ENCODE measurements at regions not wholly inside any gene's neighbourhood (a gene's known extent, or its start where the extent isn't known, plus 50 kb on each side); places are given as distances from the start of the nearest gene placed in this dataset.

DNA sequence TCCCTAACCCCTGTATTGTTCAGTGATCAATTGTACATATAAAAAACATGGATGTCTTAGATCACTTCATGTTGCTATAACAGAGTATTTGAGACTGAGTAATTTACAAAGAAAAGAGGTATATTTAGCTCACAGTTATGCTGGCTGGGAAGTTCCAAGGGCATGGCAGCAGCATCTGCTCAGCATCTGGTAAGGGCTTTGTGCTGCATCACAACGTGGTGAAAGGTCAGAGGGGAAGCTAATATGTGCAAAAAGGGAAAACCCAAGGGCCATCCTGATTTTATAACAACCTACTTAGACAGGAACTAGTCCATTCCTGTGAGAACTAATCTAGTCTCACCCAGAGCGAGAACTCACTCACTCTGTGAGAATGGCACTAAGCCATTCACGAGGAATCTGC is 128.2 kb upstream of the OTUD4 start:
- TF ChIP-seq, protein P1, sequence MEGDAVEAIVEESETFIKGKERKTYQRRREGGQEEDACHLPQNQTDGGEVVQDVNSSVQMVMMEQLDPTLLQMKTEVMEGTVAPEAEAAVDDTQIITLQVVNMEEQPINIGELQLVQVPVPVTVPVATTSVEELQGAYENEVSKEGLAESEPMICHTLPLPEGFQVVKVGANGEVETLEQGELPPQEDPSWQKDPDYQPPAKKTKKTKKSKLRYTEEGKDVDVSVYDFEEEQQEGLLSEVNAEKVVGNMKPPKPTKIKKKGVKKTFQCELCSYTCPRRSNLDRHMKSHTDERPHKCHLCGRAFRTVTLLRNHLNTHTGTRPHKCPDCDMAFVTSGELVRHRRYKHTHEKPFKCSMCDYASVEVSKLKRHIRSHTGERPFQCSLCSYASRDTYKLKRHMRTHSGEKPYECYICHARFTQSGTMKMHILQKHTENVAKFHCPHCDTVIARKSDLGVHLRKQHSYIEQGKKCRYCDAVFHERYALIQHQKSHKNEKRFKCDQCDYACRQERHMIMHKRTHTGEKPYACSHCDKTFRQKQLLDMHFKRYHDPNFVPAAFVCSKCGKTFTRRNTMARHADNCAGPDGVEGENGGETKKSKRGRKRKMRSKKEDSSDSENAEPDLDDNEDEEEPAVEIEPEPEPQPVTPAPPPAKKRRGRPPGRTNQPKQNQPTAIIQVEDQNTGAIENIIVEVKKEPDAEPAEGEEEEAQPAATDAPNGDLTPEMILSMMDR (IDR thresholded peaks at IDR 0.05): no peak
- TF ChIP-seq POLR2A (IDR thresholded peaks at IDR 0.05) (no peak), EP300 (IDR thresholded peaks at IDR 0.05) (no peak)

Measured in ovary (tissue), 3 donors.